GM20000 (cell line): ENCODE measurements at regions not wholly inside any gene's neighbourhood (a gene's known extent, or its start where the extent isn't known, plus 50 kb on each side); places are given as distances from the start of the nearest gene placed in this dataset.
A peak's percentile ranks its signal among the peaks of the same experiment; 100 is the strongest.

ENCODE experiments used
- DNase-seq: peaks from one replicate; pipeline ENCODE4 v3.0.0; 2012; ENCODE audit warnings: low spot score
- TF ChIP-seq, protein P1 (sequence below): IDR thresholded peaks from 2 replicates; pipeline ENCODE4 v1.5.1; 2012; ENCODE audit warnings: mild to moderate bottlenecking, control low read depth; ENCODE audit errors: extremely low read depth, missing control alignments

DNA sequence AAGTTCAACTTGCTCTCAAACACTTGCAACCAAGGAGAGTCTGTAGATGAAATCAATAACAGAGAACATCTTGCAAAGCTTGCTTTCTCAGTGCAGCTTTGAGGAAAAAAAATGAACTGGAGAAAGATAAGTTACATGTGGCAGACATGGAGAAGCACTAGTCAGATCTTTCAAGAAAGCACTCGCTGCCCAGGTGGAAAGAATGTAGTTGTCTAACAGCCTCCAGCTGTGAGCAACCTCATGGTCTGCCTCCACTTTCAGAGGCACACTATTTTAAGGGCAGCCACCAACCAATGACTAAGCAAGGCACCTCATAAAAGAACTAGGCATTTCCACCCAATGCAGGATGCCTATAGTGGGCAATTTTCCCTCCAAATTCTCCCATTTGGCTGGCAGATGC is 125.4 kb upstream of the CPNE4 start:
- no peak for DNase-seq
- TF ChIP-seq, protein P1, sequence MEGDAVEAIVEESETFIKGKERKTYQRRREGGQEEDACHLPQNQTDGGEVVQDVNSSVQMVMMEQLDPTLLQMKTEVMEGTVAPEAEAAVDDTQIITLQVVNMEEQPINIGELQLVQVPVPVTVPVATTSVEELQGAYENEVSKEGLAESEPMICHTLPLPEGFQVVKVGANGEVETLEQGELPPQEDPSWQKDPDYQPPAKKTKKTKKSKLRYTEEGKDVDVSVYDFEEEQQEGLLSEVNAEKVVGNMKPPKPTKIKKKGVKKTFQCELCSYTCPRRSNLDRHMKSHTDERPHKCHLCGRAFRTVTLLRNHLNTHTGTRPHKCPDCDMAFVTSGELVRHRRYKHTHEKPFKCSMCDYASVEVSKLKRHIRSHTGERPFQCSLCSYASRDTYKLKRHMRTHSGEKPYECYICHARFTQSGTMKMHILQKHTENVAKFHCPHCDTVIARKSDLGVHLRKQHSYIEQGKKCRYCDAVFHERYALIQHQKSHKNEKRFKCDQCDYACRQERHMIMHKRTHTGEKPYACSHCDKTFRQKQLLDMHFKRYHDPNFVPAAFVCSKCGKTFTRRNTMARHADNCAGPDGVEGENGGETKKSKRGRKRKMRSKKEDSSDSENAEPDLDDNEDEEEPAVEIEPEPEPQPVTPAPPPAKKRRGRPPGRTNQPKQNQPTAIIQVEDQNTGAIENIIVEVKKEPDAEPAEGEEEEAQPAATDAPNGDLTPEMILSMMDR, result no peak

GRCh38 chr3:132161608-132162007 is 126.8 kb upstream of the CPNE4 start:
- TF ChIP-seq, protein P1, result no peak
- no peak for DNase-seq

GRCh38 chr3:132164469-132165092 is 129.8 kb upstream of the CPNE4 start:
- TF ChIP-seq, protein P1, result no peak
- DNase-seq, result no peak

- DNase-seq, result no peak
- TF ChIP-seq, protein P1, result no peak
These were observed 133.1 kb upstream of the CPNE4 start for GRCh38 chr3:132167870-132168269.

DNA sequence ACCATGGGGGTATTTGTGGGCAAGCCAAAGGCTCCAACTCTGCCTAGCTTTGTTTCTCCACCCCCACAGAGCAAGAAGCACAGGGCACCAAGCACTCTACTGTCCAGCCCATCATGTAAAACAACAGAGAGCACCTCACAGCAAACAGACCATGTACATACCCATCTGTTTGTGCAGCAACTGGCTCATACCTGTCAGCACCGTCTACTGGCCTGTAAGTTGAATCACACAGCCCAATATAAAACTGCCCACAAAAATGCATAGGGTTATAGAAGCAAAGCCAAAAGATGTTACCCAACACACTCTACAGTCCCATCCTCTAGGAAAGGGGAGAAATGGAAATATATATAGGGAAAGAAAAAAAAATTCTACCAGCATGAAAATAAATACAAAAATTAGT is 139.7 kb upstream of the CPNE4 start:
- DNase-seq, result no peak
- TF ChIP-seq, protein P1, result no peak

DNA sequence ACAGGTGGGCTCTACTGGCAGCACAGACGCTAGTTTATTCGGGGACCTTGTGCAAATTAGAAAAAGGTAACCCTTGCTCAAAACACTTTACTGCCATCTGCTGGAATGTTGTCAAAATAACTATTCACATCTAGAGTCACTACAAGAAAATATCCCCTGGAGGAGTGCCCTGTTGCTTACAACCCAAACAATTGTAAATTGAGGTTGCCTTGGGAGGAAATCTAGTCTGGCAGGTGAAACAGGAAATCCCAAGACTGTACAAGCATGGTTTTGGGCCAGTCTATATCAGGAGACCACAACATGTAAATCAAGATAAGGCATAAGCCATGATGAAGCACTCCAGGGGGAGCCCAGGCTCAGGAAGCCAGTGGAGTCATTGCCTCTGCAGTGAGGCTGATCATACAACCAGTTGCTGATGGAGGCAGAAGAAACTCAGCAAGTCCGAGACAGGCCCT is 136.8 kb upstream of the ACP3 start:
- TF ChIP-seq, protein P1, result peak; percentile 38
- DNase-seq, result peak; percentile 30

DNA sequence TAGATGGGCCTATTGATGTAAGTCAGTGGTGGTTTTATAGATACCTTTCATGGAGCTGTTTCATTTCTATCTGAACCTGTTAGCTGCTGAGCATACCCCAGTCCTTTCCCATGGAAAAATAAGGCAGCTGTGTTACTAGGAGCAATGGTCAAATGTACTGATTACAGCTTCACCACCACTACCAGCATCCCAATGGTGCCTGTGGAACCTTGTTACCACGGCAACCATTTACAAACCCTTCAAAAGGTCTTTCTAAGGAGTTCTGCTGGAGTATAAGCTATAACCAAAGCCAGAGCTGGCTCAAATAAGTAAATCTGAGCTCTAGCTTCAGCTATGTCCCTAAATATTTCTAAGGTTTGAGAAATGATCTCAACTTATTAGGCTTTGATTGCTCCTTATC is 133.4 kb upstream of the ACP3 start:
- no peak for DNase-seq
- TF ChIP-seq, protein P1, result no peak
